Activated CD4-positive, alpha-beta T cell treated with anti-CD3 and anti-CD28 coated beads, Interleukin-2, Interleukin-6, amounts not matched to agents 100 ng/mL and 50 ng/mL, durations not matched to agents 16 hours and 8 hours (primary cell): ENCODE measurements at regions not wholly inside any gene's neighbourhood (a gene's known extent, or its start where the extent isn't known, plus 50 kb on each side); places are given as distances from the start of the nearest gene placed in this dataset.
"Not testable (repeated sequence)": the region's sequence is repeated elsewhere in the genome, so short reads cannot be mapped to it uniquely, and the experiment has no call there.

Source experiments
- DNase-seq: peaks from one replicate; pipeline ENCODE4 v3.0.0-alpha.2; 2020

DNA sequence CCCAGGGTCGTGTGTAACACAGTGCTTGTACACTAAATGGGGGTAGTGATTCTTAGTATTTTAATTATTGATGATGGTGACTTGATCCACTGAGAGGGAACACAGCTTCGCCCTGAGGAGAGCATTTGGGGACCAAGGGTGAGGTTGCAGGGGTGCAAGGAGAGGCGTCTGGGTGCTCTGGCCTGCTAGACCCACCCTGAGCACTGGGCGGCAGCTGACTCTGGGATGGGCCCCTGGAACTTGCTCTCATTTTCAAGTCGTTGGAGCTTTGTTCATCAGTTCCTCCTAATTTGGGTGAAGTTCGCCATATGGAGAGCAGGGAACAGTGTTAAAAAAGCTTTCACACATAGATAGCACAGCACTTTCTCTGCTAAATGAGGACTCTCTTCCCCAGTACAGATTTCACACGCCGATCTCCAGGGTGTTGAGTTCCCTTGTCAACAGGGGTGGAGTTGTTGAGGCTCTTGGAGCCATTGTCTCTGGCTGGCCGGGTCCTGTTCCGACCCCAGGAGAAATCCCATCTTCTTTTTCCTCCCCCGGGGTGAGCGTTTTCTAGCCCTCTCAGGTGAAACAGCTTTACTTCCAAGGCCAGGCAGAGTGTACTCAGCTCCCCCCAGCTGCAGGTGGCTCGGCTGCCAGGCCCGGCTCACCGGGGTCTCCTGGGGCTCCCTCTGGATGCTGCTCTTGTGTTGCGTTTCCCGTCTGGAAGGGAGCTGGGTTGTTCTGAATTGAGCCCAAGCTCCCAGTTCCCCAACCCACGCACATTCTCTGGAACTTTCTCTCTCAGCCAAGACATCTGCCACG is 367.4 kb downstream of the RPS6KC1 start:
- no peak for DNase-seq

DNA sequence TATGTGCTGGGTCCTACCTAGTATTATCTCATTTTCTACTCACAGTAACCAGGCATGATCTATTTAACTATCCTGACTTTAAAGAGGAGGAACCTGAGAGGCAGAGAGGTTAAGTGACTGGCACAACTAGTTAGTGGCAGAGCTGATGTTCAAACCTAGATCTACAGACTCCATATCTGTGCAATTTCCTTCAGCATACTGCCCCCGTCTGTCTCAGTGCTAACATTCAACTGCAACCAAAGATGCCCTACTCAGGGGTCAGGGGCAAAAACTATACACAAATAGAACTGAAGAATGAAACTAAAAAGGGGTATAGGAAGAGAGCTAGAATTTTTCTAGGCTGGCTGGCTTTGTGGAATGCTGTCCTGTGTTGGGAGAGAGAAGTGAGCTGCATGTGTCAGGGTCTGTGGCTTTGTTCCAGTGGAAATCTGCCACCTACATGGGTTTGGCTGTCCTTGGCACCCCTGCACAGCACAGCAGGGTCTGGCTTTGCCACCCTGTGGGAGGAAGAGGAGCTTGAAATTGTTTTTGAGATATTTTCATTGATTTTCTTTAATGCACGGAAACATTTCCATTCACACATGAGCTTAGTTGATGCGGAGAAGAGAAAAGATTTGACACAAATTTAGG is 368.5 kb downstream of the RPS6KC1 start:
- no peak for DNase-seq

DNA sequence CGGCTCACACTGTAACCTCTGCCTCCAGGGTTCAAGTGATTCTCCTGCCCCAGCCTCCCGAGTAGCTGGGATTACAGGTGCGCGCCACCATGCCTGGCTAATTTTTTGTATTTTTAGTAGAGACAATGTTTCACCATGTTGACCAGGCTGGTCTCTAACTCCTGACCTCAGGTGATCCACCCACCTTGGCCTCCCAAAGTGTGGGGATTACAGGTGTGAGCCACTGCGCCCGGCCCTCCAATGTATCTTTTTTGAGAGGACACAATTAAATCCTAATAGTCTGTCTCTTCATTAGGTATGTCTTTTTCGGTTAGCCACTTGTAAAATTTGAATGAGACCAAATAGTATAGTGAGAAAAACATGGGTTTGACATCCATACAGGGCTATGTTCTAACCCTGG is 370.1 kb downstream of the RPS6KC1 start:
- not testable (repeated sequence) for DNase-seq

DNA sequence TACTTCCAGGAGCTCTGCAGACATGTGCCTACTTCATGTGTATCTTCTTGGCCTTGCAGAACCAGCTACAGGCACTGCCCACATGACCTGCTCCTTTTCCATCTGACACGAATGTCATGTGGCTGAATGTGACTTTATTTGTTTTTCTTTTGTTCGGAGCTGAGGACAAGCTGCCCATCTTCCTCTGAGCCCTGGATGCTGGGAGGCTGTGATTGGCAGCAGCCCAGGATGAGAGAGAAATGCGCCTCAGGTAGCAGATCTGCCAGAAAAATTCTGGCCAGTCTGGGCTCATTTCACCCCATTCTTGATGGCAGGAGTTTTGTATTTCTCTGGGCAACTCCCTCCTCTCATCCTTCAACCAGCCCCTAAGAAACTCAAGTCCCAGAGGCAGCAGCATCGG is 372.0 kb downstream of the RPS6KC1 start:
- DNase-seq: no peak

DNA sequence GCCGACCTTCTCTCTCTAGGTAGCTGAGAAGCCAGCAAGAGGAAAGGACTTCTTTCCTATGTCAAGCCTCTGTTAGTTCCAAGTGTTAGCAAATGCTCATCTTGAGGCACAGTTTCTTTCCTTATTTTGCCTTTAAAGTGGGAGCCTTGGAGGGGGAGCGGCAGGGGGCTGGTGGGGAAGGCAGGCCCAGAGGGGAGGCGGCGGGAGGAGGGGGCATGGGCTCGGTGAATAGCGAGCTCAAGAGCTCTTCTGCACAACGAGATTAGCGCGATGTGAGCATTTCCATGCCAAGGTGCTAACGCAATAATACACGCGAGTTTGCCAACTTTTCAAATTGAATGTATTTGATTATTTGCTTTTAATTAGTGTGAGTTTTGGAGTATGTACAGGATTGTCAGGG is 372.6 kb downstream of the RPS6KC1 start:
- DNase-seq: no peak

DNA sequence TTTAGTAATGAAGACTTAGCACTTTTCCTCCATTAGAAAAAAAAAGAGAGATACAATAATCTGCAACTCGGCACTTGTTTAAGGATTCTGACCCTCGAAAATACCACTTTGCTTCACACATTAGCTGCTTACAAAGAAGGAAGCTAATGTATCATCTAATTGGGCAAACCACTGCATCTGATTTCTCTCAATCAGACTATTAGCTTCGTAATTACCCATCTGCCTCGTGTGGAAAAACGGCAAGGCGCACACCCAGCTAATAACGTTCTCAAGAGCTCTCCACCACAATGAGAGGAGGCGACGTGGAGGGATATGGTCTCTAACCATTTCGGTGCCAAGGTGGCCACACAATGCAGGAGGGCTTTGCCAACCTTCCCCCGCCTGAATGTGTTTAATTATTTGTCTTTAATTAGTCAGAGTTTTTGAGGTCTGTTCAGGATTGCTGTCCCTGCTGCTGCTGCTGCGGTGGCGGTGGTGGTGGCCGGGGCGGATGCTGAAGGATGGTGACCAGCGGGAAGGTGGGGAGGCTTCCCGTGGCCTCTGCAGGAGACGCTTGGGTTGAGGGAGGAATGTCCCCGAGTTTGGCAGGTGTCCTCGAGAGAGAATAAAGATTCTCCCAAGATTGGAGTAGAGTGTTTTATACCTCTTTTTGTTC is 374.5 kb downstream of the RPS6KC1 start:
- no peak for DNase-seq

DNA sequence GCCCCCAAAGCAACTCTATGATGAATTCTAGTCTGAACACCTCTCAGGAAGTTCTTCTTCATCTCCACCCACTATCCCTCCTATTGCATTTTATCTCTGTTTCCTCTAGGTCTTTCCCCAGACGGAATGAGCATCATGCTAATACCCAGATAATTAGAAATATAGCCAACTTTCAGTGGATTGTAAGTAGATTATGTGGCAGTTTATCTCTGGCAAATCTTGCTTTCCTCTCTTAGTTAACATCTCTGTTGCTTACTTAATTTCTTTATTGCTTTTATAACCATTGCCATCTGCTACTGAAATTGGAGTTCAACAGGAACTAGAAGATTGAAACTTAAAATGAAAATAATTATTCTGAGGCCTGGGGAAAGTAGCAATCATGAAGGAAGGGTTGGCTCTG is 378.6 kb downstream of the RPS6KC1 start:
- DNase-seq: no peak

DNA sequence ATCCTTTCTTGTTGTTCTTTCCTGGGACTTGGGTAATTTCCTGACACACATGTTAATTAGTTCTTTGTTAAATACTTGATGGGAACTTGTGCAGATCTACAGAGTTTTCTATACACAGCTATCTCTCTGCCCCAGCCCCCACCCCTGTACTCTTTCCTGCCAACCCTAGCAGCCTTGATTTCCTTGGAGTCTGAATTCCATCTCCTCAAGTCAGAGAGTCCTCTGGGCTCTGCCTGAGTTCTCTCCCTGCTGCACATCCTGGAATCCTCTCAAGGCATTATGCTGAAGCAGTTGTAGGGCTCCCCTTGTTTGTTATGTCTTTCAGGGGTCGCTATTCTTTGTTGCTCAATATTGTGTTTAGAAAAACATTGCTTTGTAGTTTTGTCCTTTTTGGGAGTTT is 384.7 kb downstream of the RPS6KC1 start:
- DNase-seq: no peak

DNA sequence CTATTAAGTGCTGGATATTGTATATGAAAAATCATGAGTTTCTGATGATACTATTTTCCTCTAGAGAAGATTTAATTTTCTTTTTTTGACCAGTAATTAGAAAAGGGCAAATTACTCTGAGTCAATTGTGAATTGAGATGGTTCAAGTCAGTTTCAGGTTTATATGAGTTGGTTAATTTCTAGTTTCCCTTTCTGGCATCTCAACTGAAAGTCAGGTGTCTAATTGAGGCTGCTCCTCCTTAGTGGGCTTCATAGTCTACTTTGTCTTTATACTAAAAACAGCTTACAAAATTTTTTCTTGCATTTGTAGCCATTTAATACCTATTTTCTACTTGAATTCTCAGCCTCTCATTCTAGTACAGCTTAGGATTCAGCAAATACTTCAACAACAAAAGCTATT is 387.3 kb downstream of the RPS6KC1 start:
- no peak for DNase-seq

DNA sequence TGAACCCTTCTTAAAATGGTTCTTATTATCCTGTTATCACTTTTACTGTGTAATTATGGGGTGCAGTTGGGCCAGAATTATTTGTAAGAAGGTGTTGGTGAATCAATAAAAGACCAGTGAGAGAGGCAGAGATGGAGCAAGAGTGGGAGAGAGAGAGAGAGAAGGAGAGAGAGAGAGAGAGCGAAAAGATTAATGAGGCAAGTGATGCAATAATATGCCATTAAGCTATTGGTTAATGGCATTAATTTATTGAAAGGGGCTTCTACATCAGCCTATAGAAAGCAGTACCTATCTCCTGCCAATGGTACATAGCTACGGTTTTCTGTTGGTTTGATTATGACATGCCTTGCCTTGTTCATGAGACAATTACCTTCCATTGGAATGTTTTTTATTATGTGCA is 388.7 kb downstream of the RPS6KC1 start:
- DNase-seq: no peak

DNA sequence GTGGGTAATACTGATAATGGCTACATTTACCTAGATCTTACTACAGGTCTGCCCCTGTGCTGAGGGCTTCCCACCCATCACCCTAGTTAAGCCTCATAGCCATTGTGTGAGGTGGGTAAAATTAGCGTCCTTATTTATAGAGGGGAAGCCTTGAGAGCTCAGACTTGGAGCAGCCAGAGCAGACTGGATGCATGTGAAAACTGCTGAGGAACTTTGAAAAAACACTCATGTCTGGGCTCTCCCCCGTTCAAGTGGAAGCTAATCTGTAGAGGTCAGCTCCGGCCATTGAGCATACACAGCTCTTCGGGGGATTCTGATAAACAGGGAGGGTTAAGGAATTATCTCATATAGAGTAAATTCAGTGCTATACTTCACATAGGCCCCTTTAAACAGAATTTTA is 389.7 kb downstream of the RPS6KC1 start:
- DNase-seq: no peak

DNA sequence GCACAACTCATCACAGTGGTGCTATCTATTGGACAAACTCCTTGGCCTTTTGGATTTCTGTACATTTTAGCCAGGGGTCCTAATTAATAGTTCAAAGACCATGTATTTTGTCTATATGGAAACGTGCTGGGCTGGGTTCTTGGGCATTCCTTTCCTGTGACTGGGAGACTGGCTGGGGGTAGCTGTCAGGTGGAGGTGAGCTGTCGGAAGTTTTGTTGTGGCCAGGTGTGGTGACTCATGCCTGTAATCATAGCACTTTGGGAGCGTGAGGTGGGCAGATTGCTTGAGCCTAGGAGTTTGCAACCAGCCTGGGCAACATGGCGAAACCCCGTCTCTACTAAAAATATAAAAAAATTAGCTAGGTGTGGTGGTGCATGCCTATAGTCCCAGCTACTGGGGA is 392.4 kb downstream of the RPS6KC1 start:
- no peak for DNase-seq

DNA sequence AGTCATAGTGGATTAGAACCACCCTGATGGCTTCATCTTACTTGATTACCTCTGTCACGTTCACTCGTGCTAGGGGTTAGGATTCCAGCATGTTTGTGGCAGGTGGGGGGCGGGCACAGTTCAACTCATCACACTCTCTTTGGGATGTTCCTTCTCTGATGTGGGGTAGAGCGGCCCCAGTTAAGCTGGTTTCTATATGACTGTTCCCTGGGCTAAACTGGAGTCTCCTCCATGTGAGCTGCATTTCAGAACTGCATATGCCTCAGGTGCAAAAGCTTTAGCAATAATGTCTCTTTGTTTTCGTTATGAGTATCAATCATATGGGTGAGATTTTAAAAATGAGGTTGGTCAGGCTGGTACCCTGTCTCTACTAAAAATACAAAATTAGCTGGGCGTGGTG is 393.2 kb downstream of the RPS6KC1 start:
- DNase-seq: peak; percentile 66

DNA sequence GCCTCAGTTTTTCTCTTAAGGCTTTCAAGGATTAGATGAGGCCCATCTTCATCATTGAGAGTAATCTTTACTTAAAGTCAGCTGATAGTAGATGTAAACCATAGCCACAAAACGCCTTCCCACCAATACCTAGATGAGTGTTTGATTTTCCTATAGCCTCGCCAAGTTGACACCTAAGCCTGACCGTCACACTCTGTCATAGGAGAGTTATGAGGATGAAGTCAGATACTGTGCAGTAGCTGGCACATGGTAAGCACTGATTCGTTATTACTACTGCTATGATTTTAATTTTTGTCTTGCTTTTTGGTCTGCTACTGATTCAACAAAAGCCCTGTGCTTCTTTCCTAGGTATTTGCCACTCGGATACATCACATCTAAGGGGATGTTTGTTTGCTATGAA is 395.5 kb downstream of the RPS6KC1 start:
- no peak for DNase-seq

DNA sequence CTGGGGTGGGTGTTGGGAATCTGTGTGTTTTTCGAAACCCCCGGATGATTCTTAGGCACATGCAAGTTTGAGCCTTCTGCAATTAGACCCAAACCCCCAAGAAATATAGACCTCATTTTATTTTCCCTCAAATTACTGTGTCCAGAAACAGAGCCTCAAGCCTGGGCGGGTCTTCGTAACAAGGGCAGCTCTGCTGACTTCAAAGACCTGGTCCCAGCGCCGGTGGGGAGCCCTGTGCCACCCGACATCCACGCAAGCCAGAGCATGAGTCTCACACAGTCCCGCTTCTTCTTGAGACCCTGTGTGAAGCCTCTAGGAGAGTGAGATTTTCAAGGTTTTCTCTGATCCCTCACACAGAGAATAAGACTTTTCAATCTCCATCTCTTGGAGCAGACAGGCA is 397.3 kb downstream of the RPS6KC1 start:
- no peak for DNase-seq

DNA sequence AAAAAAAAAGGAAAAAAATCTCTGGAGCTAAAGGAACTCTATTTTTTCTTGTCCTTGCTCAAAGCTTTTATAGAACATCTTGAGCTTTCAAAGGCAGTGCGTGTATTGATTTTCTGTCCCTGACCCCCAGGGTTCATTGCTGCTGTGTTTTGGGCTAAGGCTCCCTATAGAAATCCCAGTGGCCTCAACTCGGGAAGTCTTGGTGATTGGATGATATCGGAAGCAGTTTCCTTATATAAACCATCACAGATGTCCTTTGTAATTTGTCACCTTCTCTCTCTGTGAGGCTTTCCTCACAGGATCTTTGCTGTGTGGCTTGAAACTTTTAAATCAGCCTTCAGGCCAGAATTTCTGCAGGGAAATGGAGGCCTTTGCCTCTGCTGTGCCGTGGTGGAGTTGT is 397.7 kb downstream of the RPS6KC1 start:
- DNase-seq: no peak

DNA sequence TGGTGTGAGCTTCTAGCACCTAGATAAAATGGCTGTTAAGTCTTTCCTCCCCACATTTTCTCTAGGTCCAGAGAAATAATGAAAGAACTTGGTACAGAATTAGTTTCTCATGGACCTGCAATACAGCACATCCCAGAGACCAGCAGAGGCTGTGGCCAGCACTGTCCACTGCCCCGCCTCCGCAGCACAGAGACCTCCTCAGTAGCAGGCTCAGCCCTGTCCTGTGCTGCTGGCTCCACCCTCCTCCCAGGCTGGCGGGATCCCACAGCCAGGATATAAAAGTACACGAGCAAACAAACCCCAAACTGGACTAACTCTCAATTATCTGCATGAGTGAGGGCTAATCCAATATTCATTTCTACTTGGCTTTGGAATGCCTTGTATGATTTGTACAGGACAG is 401.5 kb downstream of the RPS6KC1 start:
- DNase-seq: no peak

DNA sequence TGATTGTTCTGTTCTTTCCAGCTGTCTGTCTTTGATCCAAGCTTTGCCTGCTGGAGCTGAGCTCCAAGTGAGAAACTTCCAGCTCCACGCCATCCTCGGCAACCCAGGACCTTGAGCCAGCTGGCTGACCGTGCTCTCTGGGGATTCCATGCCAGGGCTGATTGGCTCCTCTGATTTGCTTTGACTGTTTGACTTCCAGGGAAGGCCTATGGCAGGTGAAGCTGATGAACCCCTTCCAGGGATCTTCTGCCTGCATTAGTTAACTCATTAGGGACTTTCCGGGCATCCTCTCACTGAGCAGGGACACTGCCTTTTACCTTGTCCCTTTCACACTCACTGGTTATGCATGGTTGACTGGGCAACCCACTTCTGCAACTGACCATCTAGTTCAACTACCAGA is 406.1 kb downstream of the RPS6KC1 start:
- DNase-seq: no peak

DNA sequence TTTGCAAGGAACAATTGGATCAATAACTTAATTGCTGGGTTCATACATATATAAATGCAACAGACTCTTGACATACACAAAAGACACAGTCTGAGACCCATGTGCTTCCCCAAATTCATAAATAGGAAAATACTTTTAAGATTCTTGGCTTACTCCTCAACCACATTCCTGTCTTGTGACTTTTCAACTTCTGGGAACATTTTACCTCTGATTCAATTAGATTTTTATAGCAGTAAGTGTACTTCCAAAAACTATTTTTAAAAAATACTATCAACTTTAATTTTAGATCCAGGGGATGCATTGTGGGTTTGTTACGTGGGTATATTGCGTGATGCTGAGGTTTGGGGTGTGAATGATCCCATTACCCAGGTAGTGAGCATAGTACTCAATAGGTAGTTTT is 406.7 kb downstream of the RPS6KC1 start:
- no peak for DNase-seq

DNA sequence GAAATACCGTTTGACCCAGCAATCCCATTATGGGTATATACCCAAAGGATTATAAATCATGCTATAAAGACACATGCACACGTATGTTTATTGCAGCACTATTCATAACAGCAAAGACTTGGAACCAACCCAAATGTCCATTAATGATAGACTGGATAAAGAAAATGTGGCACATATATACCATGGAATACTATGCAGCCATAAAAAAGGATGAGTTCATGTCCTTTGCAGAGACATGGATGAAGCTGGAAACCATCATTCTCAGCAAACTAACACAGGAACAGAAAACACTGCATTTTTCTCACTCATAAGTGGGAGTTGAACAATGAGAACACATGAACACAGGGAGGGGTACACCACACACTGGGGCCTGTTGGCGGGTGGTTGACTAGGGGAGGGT is 411.3 kb downstream of the RPS6KC1 start:
- not testable (repeated sequence) for DNase-seq

DNA sequence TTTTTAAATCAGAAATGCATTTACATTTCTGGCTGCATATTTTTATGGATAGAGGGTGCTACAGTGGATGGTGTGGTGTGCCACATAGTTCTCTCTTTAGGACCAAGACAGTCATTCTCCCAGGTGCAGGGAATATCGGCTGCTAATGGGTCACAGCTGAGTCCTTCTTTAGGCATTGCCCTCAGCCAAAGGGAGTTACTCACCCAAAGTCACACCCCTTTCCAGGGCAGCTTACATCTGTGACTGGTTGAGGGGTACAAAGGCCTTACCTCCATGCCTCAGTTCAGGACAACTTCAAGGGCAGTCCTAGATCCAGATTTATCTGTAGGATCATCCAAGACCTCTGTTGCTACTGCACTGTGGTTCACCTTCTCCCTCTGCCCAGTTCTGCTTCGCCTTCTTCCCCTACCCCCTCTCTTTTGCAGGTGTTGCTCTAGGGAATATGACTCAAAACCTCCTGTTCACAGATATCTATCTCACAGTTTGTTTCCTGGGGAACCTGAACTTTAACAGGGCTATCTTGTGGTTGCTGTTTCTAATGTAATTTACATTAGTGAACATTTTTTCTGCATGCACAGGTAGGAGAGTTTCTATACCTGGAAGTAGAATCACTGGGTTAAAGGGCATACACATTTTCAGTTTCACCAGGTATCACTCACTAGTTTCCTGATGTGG is 413.9 kb downstream of the RPS6KC1 start:
- no peak for DNase-seq

DNA sequence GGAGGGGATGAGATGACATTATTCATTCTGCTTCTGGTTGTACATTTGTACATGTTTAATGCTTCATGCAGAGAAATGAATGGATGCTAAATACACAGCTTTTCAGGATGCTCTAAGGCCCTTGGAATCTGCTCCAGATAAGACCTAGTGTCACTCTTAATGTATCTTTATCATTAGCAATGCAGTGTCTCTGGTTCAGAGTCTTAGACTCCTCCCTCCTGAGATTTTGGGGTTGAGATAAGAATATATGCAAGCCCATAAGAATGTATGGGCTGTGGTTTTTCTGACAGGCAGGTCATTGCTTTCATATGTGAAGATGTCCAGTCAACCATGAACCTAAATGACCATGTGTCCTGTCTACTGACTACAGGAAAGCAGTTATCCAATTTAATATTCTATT is 415.5 kb downstream of the RPS6KC1 start:
- no peak for DNase-seq

DNA sequence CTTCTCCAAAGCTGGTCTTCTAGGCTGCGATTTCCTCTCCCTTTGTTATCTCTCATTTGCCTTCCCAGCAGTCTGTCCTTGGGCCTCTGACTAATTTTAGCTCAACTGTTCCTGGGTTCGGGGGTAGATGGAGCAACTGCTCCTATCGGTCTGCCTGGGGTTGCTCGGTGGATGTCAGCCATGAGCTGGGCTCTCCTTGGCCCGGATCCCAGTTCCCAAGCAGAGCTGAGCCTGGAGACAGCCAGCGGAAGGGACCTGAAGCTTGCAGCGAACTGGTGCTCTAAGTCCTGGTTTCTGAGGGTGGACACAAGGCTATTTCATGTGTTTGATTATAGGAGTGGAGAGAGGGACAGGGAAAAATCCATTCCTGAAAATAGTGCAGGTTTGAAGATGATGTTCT is 423.0 kb downstream of the RPS6KC1 start:
- DNase-seq: no peak

DNA sequence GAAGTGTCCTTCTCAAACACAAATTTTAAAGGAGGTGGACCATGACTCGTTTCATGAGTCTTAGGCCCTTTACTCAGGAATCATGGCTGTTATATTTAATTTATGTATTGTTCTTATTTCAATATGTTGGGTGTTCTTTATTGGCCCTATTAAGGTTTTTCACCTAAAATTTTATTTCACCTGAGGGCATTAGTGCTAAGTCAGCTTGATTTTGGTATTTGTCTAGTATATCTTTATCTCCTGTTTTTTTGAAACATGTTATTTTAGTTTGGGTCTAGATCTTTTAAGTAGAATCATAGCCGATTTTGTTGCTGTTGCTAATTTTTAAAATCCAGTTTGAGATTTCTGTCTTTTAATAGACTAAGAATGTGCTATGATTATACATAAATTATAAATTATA is 430.4 kb downstream of the RPS6KC1 start:
- no peak for DNase-seq
